ENCODE measurements at regions not wholly inside any gene's neighbourhood (a gene's known extent, or its start where the extent isn't known, plus 50 kb on each side); places are given as distances from the start of the nearest gene placed in this dataset.
"Not testable (repeated sequence)": the region's sequence is repeated elsewhere in the genome, so short reads cannot be mapped to it uniquely, and the experiment has no call there.

DNA sequence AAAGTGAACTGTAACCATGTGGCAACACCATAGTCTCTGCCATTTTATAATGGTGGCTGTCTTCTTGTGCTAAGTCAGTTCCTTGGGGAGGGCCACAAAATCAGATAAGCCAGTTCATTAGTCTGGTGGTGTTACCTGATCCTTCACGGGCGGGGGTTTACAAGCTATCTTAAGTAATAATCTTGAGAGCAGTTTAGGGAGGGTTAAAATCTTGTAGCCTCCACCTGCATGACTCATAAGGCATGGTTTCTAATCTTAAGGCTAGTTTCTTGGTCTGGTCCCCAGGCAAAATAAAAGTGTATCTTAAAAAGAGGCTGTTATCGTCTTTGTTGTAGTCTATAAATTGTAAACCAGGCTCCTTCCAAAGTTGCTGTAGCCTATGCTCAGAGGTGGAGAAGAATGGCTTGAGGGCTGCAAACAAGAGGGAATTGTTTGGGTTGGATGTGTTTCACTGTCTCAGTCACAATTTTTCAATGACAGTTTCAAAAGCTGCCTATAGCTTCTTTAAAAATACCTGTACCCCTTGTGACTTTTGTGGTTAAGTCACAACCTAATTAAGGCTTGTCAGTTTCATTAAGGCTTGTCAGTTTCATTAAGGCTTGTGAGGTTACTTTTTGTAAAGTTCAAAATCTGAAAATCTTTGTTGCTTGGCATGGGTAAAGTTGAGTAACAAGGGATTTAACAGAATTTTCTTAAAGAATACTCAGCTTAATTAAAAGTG lies 135.7 kb downstream of the RPS4Y2 start:
- DNase-seq (ENCODE audit: low read depth in 2 of 3, low spot score in 1 of 3): no peak

DNA sequence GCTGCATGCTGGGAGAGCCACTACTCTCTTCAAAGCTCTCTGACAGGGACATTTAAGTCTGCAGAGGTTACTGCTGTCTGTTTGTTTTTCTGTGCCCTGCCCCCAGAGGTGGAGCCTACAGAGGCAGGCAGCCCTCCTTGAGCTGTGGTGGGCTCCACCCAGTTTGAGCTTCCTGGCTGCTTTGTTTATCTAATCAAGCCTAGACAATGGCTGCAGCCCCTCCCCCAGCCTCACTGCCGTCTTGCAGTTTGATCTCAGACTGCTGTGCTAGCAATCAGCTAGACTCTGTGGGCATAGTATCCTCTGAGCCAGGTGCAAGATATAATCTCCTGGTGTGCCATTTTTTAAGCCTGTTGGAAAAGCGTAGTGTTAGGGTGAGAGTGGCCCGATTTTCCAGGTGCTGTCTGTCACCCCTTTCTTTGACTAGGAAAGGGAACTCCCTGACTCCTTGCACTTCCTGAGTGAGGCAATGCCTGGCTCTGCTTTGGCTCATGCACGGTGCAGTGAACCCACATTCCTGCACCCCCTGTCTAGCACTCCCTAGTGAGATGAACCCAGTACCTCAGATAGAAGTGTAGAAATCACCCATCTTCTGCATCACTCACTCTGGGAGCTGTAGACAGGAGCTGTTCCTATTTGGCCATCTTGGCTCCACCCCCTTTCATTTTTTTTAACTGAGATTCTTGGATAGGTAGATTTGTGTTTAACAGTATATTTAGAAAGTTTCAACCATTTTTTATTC lies 169.6 kb downstream of the RPS4Y2 start:
- not testable (repeated sequence) for DNase-seq (ENCODE audit: low read depth in 2 of 3, low spot score in 1 of 3)

DNA sequence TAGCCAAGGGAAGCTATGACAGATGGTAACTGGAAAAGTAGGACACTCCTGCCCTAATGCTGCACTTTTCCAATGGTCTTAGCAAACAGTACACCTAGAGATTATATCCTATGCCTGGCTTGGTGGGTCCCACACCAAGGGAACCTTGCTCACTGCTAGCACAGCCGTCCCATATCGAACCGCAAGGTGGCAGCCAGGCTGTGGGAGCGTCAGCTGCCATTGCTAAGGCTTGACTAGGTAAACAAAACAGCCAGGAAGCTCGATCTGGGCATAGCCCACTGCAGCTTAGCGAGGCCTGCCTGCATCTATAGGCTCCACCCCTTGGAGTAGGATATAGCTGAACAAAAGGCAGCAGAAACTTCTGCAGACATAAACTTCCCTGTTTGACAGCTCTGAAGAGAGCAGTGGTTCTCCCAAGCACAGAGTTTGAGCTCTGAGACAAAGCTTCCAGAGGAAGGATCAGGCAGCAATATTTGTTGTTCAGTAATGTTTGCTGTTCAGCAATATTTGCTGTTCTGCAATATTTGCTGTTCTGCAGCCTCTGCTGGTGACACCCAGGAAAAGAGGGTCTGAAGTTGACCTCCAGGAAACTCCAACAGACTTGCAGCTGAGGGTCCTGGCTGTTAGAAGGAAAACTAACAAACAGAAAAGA lies 173.9 kb downstream of the RPS4Y2 start:
- DNase-seq (ENCODE audit: low read depth in 2 of 3, low spot score in 1 of 3): no peak

GRCh38 chrY:20936709-20937251 lies 180.9 kb downstream of the RPS4Y2 start:
- not testable (repeated sequence) for DNase-seq (ENCODE audit: low read depth in 2 of 3, low spot score in 1 of 3)

- DNase-seq (ENCODE audit: low read depth in 2 of 3, low spot score in 1 of 3): no peak
Measured at GRCh38 chrY:20961512-20961911, 205.6 kb downstream of the RPS4Y2 start.

DNA sequence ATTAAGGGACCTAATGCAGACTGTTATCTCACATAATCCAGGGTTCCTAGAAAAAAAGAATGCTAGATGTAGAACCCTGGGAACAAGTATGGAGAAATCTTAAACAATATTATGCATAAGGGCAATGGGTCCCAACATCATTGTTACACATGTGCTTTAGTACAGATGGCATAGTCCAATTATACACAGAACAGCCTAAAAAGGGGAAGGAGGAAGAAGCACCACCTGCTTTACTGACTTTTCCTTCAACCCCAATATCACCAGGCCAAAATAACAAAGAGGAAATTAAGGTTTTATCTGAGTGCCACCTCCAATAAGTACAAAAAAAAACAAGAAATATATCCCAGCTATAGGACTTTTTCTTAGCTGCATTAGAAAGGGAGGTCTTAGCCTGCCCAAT lies 211.9 kb downstream of the RPS4Y2 start:
- no peak for DNase-seq (ENCODE audit: low read depth in 2 of 3, low spot score in 1 of 3)

DNA sequence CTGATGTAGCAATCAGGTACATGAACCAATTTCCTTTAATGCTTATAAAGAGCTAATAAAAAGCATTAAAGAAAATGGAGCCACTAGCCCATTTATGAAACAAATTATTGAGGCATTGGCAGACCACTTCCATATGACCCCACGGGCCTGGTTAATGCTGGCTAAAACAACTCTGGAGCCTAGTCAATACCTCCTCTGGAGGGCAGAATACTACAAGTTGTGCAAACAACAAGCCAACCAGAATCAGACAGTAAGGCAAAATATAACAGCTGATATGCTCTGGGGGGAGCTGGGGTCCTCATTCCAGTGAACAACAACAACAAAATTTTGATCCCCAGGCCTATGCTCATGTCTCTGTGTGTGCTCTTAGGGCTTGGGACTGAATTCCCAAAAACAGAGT lies 212.3 kb downstream of the RPS4Y2 start:
- DNase-seq (ENCODE audit: low read depth in 2 of 3, low spot score in 1 of 3): no peak

DNA sequence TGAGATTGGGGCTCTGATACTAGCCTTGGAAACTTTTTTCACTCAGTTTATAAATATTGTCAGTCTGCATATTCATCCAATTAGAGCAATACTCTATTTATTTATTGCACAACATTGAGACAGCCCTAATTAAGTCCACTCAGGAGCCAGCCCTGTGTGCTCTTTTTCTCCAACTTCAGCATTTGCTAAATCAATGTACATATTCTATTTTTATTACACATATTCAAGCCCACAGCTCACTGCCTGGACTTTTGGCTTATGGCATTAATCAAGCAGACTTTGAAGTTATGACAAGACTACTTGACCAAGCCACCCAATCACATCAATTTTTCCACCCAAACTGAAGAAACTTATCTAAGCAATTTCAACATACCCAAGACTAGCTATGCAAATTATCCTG lies 215.5 kb downstream of the RPS4Y2 start:
- no peak for DNase-seq (ENCODE audit: low read depth in 2 of 3, low spot score in 1 of 3)

- DNase-seq (ENCODE audit: low read depth in 2 of 3, low spot score in 1 of 3): no peak
Measured at GRCh38 chrY:20986037-20986436, 230.1 kb downstream of the RPS4Y2 start.

GRCh38 chrY:20990123-20990522 lies 234.2 kb downstream of the RPS4Y2 start:
- no peak for DNase-seq (ENCODE audit: low read depth in 2 of 3, low spot score in 1 of 3)

GRCh38 chrY:20990869-20991548 lies 235.1 kb downstream of the RPS4Y2 start:
- DNase-seq (ENCODE audit: low read depth in 2 of 3, low spot score in 1 of 3): no peak

GRCh38 chrY:20997355-20997754 lies 241.4 kb downstream of the RPS4Y2 start:
- DNase-seq (ENCODE audit: low read depth in 2 of 3, low spot score in 1 of 3): no peak

DNA sequence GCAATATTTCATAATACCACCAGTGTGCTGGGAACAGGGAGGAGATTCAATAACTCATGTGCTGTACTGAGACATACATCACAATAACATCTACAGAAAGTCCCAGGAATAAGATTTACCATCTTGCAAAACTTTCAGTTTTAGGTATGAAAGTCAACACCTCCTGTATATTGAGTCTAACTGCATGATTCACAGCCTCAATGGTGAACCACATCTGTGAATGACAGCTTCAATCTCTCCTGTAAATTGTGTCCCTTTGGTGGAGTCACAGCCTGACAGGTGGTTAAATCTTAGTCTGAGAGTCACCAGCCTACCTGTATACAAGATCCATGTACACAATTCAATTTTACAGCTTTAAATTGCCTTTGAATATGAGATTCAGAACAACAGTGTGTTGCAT lies 242.1 kb downstream of the RPS4Y2 start:
- DNase-seq (ENCODE audit: low read depth in 2 of 3, low spot score in 1 of 3): no peak

GRCh38 chrY:20998483-20998882 lies 242.6 kb downstream of the RPS4Y2 start:
- no peak for DNase-seq (ENCODE audit: low read depth in 2 of 3, low spot score in 1 of 3)

DNA sequence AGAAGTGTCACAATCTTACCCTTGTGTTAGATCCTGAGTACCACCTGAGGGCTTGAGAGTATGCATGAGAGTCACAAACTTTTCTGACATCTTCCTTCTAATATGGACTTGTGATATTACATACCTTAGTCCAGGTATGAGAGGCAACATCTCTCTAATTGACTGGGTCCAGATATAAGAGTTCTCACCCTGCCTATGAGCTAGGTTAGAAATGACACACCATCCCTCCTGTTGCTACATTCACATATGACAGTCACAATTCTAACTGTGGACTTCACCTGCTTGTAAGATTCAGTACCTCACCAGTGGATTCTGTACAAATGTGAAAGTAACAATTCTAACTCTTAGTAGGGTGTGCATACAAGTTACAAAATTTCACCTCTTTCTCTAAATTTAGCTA lies 245.2 kb downstream of the RPS4Y2 start:
- DNase-seq (ENCODE audit: low read depth in 2 of 3, low spot score in 1 of 3): no peak

- DNase-seq (ENCODE audit: low read depth in 2 of 3, low spot score in 1 of 3): no peak
Measured at GRCh38 chrY:21003059-21003458, 247.2 kb downstream of the RPS4Y2 start.

GRCh38 chrY:21005531-21005930 lies 249.6 kb downstream of the RPS4Y2 start:
- no peak for DNase-seq (ENCODE audit: low read depth in 2 of 3, low spot score in 1 of 3)

DNA sequence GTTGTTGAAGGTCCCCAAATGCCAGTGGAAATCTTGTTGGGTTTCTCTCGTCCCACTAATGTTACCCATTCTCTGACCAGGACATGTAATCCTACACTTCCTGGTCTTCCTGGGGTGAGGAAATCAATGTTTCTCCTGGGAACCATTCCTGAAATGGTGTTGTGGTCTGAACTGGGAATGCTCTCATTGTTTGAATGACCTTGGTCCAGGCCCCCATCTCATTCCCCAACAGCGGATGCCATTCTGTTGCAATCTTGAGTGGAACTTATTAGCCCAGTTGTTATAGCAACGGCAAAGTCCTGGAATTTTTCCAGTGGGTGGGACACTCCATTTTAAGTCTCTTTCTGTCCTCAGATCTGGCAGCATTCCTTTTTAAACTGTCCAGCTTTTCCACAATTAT lies 265.9 kb downstream of the RPS4Y2 start:
- no peak for DNase-seq (ENCODE audit: low read depth in 2 of 3, low spot score in 1 of 3)

- no peak for DNase-seq (ENCODE audit: low read depth in 2 of 3, low spot score in 1 of 3)
Measured at GRCh38 chrY:21022326-21023044, 266.6 kb downstream of the RPS4Y2 start.

DNA sequence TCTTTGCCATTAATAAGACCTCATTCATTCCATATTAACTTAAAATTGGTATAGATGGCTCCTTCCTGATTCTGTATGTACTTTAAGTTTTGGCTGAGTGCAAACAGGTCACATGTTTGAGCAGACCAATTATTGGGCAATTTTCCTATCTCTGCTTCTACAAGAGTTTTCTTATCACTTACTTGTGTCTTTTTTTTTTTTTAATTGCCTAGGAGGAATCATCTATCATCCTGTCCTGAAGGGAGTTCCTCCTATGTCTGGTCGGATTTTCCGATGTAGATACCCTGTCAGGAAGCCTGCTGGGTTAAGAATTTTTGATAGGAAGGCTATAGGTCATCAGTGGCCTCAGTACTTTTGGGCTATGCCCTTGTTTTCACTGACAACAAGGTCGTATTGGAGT lies 268.0 kb downstream of the RPS4Y2 start:
- DNase-seq (ENCODE audit: low read depth in 2 of 3, low spot score in 1 of 3): no peak

DNA sequence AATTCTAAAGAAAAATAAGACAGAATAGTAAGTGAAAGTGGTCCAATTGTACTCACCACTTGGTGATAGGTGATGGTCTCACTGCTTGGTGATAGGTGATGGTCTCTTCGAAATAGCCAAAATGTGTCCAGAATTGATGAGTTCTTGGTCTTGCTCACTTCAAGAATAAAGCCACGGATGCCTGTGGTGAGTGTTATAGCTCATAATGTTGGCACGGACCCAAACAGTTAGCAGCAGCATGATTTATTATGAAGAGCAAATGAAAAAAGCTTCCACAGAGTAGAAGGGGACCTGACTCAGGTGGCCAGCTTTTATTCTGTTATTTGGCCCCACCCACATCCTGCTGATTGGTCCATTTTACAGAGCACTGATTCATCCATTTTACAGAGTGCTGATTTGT lies 272.6 kb downstream of the RPS4Y2 start:
- no peak for DNase-seq (ENCODE audit: low read depth in 2 of 3, low spot score in 1 of 3)
